SIG-M5 treated with dmso at 0.1 percent for 504 hours (cell line): ENCODE measurements at regions not wholly inside any gene's neighbourhood (a gene's known extent, or its start where the extent isn't known, plus 50 kb on each side); places are given as distances from the start of the nearest gene placed in this dataset.

Source experiments
- DNase-seq: peaks from one replicate; lab custom pipeline; 2025; ENCODE audit not compliant: unreplicated experiment; lab: John Stamatoyannopoulos, UW

DNA sequence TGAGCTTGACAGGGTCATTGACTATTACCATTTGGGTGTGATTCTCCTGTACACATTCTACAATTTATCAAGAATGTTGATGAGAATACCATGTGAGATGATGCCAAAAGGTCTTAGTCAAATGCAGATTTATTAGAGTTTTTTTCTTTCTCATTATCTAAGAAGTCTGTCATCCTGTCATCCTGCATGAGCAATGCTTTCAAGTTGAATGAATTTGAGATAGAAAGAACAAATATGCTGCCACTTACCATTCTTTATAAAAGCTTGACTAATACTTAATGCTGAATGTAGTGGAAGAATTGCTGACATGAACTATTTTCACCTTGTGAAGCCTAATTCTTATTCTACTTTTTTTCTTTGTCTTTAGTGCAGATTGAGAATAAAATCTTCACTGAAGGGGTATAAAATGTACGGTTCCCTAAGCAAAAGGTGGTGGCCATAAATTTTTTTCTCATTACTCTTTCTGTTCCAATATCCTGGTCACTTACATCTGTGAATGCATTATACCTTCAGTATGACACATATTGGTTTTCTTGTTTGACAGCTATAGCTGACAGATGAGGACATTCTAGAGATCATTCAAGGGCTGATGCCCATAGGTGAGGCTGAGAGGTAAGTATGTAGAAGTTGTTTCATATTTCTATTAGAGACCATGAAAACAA, 1434.7 kb downstream of the SLITRK1 start:
- DNase-seq = no peak

DNA sequence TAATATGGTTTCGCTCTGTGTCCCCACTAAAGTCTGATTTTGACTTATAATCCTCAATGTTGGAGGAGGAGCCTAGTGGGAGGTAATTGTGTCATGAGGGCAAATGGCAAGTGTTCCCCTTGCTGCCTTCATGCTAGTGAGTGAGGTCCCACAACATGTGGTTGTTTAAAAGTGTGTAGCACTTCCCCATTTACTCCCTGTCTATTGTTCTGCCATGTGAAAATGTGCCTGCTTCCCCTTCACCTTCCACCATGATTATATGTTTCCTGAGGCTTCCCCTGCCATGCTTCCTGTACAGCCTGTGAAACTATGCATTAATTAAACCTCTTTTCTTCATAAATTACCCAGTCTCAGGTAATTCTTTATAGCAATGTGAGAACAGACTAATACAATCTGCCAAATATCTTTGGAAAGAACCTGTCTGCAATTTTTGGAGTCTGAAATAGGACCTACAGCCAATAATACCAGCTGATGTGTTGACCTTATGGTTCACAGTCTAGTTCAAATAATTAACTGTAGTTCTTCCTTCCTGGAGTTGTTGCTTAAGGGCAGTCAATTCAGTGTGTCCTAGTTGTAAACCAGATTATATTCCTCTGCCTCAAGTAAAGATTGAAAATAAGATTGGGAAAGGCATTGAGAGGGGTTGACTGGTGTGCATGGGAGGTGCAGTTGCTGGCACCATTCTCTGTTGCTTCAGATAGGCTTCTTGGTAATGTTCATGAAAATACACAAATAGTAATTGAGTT, 1442.9 kb downstream of the SLITRK1 start:
- peak; percentile 10 for DNase-seq

DNA sequence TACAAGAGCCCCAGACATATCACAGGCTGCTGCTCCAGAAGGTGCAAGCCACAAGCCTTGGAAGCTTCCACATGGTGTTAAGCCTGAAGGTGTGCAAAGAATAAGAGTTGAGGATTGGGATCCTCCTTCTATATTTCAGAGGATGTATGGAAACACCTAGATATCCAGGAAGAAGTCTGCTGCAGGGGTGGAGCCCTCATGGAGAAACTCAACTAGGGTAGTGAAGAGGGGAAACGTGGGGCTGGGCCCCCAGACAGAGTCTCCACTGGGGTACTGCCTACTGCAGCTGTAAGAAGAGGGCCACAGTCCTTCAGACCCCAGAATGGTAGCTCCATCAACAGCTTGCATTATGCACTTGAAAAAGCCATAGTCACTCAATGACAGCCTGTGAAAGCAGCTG, 1444.0 kb downstream of the SLITRK1 start:
- DNase-seq = no peak

DNA sequence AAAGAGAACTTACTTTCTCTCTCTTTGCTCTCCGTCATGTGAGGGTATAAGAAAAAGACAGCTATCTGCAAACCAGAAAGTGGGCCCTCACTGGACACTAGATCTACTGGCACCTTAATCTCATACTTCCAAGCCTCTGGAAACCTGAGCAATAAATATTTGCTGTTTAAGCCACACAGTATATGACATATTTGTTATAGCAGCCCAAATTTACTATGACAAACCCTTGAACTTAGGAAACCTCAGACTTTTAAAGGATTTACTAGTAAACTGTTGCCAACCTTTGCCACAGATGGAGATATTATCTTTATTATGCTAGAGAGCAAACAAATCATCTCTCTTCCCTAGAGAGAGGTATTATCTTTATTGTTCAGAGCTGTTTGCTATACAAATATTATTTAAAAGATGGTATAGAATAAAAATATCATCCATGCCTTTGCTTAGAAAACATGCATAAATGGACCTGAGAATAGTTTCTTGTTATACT, 1446.1 kb downstream of the SLITRK1 start:
- no peak for DNase-seq

DNA sequence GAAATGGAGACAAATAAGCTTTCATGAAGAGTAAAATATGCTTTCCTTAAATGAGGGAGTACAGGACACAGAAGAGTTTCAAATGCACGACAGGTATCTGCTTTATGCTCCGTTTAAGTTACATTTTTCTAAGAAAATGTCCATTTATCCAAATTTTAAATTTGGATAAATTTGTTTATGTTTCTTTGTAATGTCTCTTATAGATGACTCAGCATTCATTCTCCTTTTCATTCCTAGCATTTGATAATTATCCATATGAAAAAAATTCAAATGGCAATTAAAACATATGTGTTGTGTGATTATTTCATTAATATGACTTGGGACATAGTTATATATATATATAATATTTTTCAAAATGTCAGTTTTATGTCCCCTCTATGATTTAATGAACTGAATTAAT, 1449.3 kb downstream of the SLITRK1 start:
- no peak for DNase-seq

DNA sequence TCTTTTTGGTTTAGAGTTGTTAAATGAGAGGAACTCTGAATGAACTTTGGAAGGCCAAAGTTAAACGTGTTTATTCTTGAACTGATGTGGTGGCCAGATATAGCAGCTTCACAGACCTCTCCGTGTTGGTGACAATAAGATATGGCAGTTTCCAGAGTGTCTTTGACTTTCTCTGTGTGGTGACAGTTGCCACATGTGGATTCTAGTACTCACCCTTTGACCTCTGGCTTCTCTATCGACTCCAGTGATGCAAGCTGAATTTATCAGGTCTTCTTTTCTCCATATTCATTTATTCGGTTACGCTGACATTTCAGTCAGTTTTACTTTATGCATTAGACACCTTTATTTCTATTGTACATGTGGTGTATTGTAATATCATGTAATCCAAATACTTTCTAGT, 1469.5 kb downstream of the SLITRK1 start:
- DNase-seq = no peak

DNA sequence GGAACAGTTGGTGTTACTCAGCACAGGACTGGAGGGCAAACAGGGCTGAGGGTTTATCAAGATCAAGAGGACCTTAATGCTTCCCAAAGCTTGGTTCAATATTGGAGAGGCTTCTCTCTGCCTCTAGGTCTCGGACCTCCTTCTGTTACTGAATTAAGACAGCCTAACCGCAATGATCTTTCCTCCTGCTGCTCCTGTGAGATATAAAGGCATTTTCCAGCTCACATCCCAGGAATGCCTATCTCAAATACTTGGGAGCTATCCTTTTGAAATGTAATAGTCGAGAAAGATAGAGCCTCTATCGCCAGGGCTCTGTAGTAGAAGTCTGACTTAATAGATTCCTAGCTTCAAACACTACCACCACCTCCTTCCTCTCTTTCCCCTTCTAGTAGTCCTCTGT, 1475.0 kb downstream of the SLITRK1 start:
- no peak for DNase-seq

DNA sequence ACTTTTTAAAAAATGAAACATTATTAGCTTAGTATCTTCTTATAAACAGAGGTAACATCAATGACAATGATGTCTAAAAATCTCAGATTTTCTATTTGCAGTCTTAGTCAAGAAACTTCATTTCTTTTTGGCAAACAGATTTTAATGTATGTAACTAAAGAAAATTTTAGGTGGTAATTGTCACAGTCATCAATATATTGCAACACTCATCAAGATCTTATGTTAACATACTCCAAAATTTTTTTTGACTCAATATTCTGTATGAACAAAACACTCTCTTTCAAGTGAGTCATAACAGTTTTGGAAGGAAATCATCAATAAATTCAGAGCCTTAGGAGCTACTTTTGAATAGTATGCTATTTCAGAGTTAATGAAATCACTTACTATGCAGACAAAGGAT, 1507.6 kb downstream of the SLITRK1 start:
- no peak for DNase-seq

DNA sequence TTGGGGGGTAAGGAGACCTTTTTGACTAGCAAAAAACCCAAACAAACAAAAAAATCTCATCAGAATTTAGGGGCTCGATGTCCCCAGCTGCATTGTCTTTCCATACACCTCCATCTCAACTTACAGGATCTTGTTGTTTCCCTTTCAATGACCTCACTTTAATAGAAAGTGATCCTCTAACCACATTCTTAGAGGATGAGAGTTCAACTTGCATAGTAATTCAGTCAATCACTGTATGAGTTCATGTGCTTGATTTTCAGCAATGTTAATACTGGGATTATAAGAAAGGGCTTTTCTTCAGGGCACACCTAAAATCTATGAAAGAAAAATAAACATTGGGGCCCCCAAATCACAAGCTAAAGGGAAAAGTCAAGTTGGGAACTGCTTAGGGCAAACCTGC, 1512.0 kb downstream of the SLITRK1 start:
- no peak for DNase-seq

DNA sequence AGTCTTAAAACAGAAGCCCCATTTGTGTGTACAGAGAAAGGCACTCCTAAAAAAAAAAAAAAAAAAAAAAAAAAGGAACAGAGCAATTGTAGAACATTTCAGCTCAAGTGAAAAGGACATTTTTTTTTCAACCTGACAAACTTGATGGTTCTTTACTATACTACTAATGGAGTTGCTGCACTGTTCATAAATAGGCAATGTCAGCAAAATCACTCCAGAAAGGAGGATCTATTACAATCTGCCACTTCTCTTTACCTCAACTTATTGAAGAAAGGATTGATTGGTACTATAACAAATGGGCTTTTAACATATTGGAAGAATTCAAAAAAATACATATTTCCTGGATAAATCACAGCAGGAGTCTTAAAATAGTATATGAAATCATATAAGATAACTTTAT, 1517.7 kb downstream of the SLITRK1 start:
- DNase-seq = no peak

DNA sequence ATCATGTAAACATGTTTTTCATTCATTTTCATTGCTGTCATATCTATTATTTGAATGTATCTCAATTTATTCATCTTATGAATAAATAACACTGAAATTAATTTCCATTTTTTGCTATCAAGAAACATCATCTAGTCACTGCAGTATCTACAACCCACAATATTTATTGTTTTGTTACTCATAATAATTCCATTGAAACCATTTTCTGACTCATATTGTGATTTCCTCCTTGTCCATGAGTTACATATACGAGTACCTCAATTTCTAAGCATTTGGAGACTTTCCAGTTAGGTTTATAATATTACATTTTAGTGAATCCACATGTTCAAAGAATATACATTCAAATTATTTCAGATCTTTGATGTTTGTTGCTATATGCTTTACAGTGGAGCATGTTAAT, 1524.0 kb downstream of the SLITRK1 start:
- no peak for DNase-seq

DNA sequence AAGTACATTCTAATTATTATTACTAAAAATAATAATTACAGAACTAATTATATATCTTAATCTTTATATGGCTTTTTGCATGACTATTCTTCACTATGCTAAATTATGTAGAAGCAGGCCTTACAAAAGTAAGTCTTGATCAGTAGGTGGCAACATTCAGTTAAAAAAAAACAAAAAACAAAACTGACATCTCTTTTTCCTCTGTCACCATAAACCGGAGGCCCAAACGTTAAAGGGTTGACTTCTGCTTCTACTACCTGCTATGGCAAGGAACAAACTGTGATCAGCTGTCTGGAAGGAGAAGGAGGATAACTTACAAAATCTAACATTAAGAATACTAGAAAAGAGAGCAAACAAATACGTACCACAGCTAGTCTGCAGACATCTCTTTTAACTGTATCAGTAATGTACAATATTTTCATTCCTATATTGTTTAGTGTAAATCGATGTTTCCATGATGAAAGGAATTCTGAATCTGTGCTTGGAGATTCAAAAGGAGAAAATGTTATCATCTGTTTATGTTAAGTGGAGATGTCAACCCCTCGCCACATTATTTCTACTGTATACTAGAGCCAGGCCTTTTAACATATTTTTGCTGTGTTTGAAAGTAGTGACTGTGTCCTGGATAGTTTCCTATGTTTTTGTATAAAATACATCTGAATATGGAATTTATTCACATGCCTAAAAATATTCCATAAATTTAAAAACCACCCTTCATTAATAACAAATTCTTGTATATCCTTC, 1525.4 kb downstream of the SLITRK1 start:
- DNase-seq = peak; percentile 14

DNA sequence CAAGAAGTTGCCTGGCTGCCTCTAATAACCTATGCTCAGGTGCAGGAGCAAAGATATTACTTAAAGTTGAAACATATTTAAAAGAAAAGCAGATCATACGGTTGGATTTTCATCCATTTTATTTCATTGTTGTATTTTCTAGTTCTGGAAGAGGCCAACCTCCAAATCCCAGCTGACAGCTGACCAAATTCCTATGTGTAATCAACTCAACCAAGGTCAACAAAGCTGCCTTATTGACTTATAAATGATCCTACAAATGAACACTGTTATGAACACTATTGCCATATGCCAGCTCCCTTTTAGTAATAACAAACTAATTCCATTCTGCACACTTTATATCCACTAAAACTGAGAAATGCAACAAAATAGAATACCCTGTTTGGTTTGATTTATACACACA, 1537.4 kb downstream of the SLITRK1 start:
- no peak for DNase-seq

DNA sequence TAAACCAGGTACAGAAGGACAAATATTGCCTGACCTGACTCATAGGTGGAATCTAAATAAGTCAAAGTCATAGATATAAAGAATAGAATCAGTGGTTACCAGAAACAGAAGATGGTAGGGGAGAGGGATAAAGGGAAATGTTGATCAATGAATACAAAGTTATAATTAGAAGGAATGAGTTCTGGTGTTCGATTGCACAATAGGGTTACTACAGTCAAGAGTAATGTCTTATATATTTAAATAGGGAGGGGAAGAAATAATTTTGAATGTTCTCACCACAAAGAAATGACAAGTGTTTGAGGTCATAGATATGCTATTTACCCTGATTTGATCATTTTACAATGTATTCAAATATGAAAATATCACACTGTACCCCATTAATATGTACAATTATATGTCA, 1541.2 kb downstream of the SLITRK1 start:
- DNase-seq = peak; percentile 12

DNA sequence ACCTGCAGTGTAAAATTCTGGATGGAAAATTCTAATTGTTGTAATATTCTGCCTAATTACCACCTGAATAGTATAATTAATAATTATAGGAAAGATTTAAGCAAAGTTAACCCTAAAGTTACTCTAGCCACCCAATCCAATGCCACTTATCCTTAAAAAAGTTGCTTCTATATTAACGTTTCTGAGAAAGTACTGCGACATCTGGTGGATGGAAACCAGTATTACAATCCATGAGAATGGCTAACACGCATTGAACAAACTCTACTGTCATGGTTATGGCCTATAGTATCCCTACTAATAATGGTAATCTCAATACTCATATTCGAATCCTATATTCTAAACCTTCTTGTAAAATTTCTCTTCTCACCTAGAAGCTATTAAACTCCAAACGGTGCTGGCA, 1551.8 kb downstream of the SLITRK1 start:
- no peak for DNase-seq

DNA sequence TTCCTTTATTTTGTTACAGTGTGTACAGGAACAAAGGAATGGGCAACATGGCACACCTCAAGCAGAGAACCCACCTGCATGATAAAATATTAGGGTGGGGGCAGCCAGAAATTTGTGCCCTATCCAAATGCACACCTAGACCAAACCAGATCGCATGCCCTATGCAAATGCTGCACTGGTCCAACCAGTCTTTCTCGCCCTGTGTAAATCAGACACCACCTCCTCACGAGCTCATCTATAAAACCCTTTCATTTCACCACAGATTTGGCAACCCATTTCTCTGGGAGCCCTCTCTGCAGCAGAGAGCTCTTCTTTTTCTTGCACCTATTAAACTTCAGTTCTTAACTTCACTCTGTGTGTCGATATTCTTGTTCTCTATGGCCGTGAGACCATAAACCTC, 1559.2 kb downstream of the SLITRK1 start:
- no peak for DNase-seq

DNA sequence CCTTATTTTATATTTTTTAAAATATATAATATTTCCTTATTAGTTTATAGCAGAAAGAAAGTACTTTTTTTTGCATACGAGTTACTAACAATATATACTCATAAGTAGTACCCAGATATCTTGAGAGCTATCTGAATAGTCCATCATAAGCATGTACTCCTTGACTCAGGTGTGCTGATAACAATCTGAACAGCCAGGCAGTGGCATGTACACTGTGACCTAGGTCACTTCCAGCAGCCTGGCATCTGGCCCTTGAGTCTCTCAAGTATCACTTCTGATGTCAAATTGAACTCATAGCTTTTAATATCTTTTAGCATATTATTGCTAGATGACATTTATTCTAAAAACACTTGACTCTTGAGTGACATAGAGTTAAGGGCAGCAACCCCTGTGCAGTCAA, 1576.7 kb downstream of the SLITRK1 start:
- DNase-seq = no peak

DNA sequence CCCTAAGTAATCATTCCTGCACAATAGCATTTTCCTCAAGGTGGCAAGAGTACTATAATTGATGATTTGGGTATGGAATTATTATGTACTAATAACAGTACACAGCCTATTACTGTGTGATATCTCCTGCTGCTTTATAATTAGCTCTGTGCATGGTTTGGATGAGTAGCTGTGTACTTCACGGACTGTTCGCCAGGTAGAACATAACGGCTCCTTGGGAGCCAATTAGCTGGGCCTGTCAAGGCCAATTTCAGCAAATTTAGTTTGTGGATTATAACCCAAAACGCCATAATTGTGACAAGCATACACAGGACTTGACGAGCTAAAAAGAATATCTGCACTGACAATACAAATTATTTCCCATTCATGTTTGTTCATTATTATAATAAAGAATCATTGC, 1584.2 kb downstream of the SLITRK1 start:
- DNase-seq = no peak

DNA sequence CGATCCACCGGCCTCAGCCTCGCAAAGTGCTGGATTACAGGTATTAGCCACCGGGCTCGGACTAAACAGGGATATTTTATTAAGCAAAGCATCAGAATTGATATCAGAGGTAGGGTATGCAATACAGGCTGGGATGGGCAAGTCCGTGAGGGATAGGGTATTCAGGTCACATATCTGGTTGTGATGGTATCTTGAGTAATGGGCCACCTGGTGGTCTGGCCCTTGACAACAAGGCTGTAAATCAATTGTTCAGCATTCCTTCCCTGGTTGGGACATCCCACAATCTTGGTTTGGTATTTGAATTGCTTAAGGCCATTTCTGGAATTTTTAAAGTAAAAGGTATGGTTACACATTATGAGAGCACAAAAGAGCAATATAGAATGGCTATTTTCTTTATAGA, 1588.0 kb downstream of the SLITRK1 start:
- no peak for DNase-seq

DNA sequence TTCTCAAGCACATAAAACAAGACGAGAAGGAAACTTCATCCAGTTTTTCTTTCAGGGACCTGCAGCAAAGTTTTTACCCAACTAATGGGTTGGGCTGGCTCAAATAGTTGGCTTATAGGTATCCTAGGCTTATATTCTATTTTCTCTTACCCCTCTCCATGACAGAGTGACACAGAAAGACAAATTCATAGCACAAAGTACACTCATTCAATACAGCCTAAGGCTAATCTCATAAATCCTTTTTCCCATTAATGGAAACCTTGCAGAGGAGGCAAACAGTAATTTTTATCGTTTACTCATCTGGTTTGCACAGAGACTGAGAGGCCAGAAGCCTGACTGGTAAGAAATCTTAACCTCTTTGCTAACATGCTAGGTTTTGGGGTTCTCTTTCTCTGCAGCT, 1589.9 kb downstream of the SLITRK1 start:
- no peak for DNase-seq

DNA sequence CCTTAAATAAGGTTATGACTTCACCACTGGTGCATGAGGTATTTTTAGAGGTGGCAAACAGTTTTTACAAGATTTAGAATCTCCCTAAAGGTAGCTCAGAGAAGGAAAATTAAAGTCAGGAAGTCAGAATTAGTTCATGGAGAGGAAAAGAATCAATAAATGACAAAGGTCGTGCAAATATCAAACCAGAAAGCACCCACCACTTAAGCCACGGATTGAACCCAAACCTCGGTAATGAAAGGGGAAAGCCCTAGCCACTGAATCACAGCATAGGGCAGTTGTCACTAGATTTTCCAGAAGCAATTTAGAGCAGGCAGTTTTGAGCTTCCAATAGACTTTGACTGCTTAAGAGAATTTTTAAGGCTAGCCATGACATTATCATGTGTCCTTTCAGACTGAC, 1590.4 kb downstream of the SLITRK1 start:
- no peak for DNase-seq

DNA sequence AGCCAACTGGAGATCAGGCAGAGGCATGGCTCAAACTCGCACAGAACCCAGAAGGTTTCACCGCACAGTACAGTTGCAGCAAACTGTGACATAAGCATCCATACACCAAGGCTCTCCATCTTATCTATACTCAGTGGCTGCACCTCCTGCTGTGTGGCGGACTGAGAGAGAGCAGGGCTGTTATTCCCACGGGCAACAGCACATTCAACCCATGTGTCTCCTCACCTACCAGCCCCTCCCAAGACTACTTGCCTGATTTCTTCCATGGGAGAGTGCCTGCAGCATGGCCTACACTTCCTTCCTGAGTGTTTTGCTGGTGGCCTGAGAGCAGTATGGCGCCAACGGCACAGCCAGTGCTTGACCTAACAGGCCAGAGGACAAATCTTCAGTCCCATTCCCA, 1606.6 kb downstream of the SLITRK1 start:
- DNase-seq = no peak
